ENCODE measurements at regions not wholly inside any gene's neighbourhood (a gene's known extent, or its start where the extent isn't known, plus 50 kb on each side); places are given as distances from the start of the nearest gene placed in this dataset.
"Not testable (repeated sequence)": the region's sequence is repeated elsewhere in the genome, so short reads cannot be mapped to it uniquely, and the experiment has no call there.

GRCh38 chr13:52931131-52931530 is 82.7 kb upstream of the PCDH8 start:
- no peak for DNase-seq (ENCODE audit: low read depth in 2 of 2)

GRCh38 chr13:52929846-52930245 is 81.4 kb upstream of the PCDH8 start:
- no peak for DNase-seq (ENCODE audit: low read depth in 2 of 2)

DNA sequence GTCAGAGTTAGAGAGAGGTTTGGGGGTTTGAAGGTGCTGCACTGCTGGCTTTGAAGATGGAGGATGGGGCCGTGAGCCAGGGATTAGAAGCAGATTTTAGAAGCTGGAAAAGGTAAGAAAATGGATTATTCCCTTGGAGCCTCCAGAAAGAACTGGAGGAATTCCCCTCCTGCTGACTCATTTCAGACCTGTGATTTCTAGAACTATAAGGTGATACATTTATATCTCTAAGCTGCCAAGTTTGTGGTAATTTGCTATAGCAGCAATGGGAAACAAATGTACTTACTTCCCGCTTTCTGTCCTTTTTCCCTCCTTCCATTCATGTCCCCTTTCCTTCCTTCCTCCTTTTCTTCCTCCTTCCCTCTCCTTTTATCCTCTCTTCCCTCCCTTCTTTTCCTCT is 78.5 kb upstream of the PCDH8 start:
- no peak for DNase-seq (ENCODE audit: low read depth in 2 of 2)

GRCh38 chr13:52925775-52926285 is 77.4 kb upstream of the PCDH8 start:
- DNase-seq (ENCODE audit: low read depth in 2 of 2) = no peak

- DNase-seq (ENCODE audit: low read depth in 2 of 2) = no peak
Observed at GRCh38 chr13:52925251-52925650, 76.8 kb upstream of the PCDH8 start.

DNA sequence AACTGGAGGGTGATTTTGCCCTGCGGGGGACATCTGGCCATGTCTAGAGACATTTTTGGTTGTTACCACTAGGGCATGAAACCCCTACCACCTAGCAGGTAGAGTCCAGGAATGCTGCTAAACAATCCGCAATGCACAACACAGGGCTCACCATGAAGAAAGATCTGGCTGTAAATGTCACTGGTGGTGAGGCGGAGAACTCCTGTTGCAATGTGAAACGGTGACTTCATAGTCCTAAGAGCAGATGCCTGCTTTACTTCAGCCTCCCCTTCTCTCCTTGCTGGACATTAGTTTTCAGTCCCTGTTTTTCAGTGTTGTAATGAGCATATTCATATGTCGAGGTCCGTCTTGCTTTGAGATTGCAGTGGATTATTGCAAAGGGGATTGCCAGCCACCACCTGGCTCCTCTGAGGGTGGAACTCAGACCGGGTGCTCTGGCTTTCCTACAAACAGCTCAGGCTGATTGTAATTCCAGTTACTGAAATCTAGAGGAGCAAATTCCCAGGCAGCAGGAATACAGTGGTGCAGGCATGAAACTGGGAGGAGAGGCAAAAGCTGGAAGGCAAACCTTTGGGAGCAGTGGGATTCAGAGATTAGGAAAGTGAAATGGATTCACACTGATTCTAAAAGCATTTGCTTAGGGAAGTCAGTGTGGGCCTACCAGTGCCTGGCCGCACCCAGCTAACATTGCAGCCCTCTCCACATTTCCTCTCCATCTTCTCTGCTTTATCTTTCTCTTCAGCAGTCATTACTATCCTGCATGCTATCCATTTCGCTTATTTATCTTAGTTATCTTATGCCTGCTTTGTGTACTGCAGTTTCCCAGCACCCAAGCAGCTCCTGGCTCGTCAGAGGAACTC is 76.1 kb upstream of the PCDH8 start:
- no peak for DNase-seq (ENCODE audit: low read depth in 2 of 2)

DNA sequence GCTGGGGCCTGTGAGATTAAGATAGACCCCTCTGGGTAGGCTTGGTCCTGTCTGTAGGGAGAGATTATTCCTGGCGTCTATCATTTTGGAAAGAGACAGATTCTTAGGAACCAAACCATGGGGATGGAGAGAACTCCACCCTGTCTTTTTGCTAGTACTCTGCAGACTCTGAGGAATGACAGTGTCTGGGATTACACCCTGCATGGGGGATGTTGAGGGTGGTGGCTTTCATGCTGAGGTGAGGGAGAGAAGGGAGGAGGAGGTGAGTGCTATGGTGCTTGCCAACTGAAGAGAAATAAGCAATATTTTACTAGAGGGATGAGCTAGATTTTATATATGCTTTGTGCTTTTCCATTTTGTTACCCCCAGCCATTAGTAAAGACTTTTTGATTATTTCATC is 74.5 kb upstream of the PCDH8 start:
- no peak for DNase-seq (ENCODE audit: low read depth in 2 of 2)

GRCh38 chr13:52921194-52921593 is 72.8 kb upstream of the PCDH8 start:
- no peak for DNase-seq (ENCODE audit: low read depth in 2 of 2)

- DNase-seq (ENCODE audit: low read depth in 2 of 2) = no peak
Observed at GRCh38 chr13:52916486-52916990, 68.1 kb upstream of the PCDH8 start.

- no peak for DNase-seq (ENCODE audit: low read depth in 2 of 2)
Observed at GRCh38 chr13:52911340-52911739, 62.9 kb upstream of the PCDH8 start.

DNA sequence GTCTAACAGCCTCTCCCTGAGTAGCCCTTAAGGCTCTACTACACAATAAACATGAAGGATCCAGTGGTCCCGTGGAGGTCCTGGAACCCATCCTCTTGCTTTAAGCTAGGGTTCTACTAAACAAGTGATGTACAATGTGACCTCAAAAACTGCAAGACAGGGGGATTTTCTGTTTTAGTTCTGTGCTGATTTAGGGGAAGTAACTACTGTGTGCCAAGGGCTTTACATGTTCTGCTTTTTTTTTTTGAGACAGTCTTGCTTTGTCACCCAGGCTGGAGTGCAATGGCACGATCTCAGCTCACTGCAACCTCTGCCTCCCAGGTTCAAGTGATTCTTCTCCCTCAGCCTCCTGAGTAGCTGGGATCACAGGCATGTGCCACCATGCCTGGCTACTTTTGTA is 61.9 kb upstream of the PCDH8 start:
- not testable (repeated sequence) for DNase-seq (ENCODE audit: low read depth in 2 of 2)

GRCh38 chr13:52906122-52906903 is 57.9 kb upstream of the PCDH8 start:
- no peak for DNase-seq (ENCODE audit: low read depth in 2 of 2)

DNA sequence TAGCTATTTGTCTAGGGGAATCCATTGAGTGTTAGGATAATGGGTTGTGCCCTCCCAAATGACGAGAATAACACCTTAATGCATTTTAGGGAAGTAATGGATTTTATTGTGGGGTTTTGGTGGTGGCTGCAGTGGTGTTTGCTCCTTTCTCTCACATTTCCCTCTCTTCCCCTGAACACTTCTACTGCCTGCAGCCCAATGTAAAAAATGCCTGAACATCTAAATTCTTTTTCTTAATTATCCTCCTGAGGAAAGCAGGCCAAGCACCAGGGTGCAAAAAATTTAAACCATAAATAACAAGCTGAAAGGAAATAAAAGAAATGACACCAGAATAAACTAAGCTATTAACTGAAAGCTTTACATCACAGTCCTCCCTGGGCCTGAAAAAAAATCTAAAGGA is 57.3 kb upstream of the PCDH8 start:
- no peak for DNase-seq (ENCODE audit: low read depth in 2 of 2)

DNA sequence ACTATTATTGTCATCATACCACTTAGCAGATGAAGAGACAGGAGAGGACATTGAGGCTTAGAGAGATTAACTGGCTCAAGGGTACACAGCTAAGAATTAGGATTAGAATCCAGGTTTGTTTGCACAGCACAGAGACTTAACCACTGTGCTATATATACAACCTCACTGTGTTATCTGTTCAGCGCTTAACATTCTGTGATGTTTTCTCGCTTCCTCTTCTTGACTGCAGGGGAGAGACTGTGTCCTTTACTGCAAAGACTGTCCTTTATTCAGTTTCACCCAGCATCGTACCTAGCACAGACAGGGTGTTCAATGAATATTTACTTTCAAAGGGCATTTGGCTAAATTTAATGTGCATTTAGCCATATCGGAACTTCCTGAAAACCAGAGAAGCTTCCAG is 54.9 kb upstream of the PCDH8 start:
- DNase-seq (ENCODE audit: low read depth in 2 of 2) = no peak

DNA sequence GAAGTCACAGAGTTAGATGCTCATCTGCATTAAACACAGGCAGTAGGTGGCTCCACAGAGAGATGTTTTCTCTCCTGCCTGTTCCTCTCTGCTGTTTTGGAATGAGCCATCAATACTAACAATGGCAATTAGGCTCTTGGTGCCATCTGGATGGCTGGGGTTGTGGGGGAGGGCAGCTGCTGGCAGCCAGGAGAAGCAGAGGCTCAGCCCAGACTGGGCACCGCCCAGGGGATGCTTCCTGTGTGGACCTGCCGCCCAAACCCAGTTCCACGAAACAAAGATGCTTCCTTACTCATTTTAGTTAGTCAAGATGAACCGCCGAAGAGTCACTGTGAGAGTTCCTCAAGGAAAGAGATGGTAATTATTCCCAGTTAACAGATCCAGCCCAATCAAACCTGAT is 50.8 kb upstream of the PCDH8 start:
- DNase-seq (ENCODE audit: low read depth in 2 of 2) = no peak
